ENCODE measurements at regions not wholly inside any gene's neighbourhood (a gene's known extent, or its start where the extent isn't known, plus 50 kb on each side); places are given as distances from the start of the nearest gene placed in this dataset.
A peak's percentile ranks its signal among the peaks of the same experiment; 100 is the strongest.

DNA sequence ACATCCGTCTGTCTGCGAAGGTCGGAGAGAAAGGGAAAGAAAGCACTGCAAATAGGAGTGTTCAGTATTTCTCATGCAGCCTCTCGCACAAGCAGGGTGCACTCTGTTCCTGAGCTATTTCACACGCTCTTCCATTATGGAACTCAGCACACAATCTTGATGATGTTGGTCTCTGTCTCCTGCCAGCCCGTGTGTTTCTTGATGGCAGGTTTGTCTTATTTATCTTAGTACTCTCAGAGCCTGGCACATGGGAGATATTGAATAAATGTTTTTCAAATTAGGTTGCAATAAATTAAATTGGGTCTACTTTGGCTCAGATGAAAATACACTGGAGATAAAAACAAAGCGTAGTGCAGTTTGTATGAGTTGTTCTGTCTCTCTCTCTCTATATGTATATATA, 134.9 kb upstream of the ETS2 start:
- 93% methylated on average over 6 of the region's 7 CpGs for WGBS
- H2BK5ac ChIP-seq (ENCODE audit: low read depth, low read length, poor library complexity, severe bottlenecking) = no peak overlapping the region

GRCh38 chr21:38671773-38672172, 134.0 kb upstream of the ETS2 start:
- Histone ChIP-seq H3K4me2 (ENCODE audit: low read length, poor library complexity, severe bottlenecking) (no peak overlapping the region), H3K14ac (ENCODE audit: low read length in 2 of 2) (no peak overlapping the region), H2AK5ac (ENCODE audit: low read length, severe bottlenecking) (no peak overlapping the region), H3K27ac (ENCODE audit: low read length, poor library complexity, severe bottlenecking) (no peak overlapping the region), H2BK15ac (ENCODE audit: low read depth, poor library complexity, severe bottlenecking) (no peak overlapping the region), H3K9me3 (ENCODE audit: control insufficient read depth, low read length) (no peaks in the 10 kb centered on the region), H2AFZ (ENCODE audit: low read depth, low read length) (no peak overlapping the region), H3K4me3 (ENCODE audit: insufficient read depth in 1 of 2, low read depth in 1 of 2, low read length in 2 of 2) (no peak overlapping the region), H2BK12ac (ENCODE audit: low read length in 2 of 2) (no peak overlapping the region), H3K27me3 (ENCODE audit: control insufficient read depth in 1 of 2, insufficient read depth in 1 of 2, low read length in 2 of 2) (peaks cover 16 to 17% of the 10 kb centered on the region in 2 experiments), H3K9ac (ENCODE audit: low read length) (no peak overlapping the region), H3K23ac (ENCODE audit: low read length in 2 of 2) (no peak overlapping the region), H3K4ac (ENCODE audit: low read depth in 1 of 2, low read length in 2 of 2) (no peak overlapping the region), H3K36me3 (ENCODE audit: control insufficient read depth in 1 of 2, insufficient read depth in 2 of 2, low read depth in 1 of 2, low read length in 2 of 2) (no peaks in the 10 kb centered on the region), H2BK5ac (ENCODE audit: low read depth, low read length, poor library complexity, severe bottlenecking) (no peak overlapping the region), H3K4me1 (ENCODE audit: control insufficient read depth, insufficient read depth, low read depth, low read length) (peaks cover 1% of the 10 kb centered on the region), H2BK120ac (ENCODE audit: low read depth, low read length) (no peak overlapping the region), H4K8ac (ENCODE audit: low read length) (no peak overlapping the region), H3K18ac (ENCODE audit: low read depth in 1 of 2, low read length in 2 of 2) (no peak overlapping the region), H3K79me1 (replicated peaks; ENCODE audit: low read length, poor library complexity, severe bottlenecking) (no peaks in the 10 kb centered on the region), H4K91ac (ENCODE audit: low read length) (no peak overlapping the region)
- no peak for DNase-seq
- 90% methylated on average over 3 of the region's 6 CpGs for WGBS

More for the DNA sequence above, 134.9 kb upstream of the ETS2 start:
- Histone ChIP-seq H3K4me3 (ENCODE audit: insufficient read depth in 1 of 2, low read depth in 1 of 2, low read length in 2 of 2) (no peak overlapping the region), H3K27ac (ENCODE audit: low read length, poor library complexity, severe bottlenecking) (no peak overlapping the region), H3K4me2 (ENCODE audit: low read length, poor library complexity, severe bottlenecking) (no peak overlapping the region), H3K36me3 (ENCODE audit: control insufficient read depth in 1 of 2, insufficient read depth in 2 of 2, low read depth in 1 of 2, low read length in 2 of 2) (no peaks in the 10 kb centered on the region), H3K9ac (ENCODE audit: low read length) (no peak overlapping the region), H2BK15ac (ENCODE audit: low read depth, poor library complexity, severe bottlenecking) (no peak overlapping the region), H2AK5ac (ENCODE audit: low read length, severe bottlenecking) (no peak overlapping the region), H3K9me3 (ENCODE audit: control insufficient read depth, low read length) (no peaks in the 10 kb centered on the region), H3K27me3 (ENCODE audit: control insufficient read depth in 1 of 2, insufficient read depth in 1 of 2, low read length in 2 of 2) (peaks cover 16 to 17% of the 10 kb centered on the region in 2 experiments), H4K91ac (ENCODE audit: low read length) (no peak overlapping the region), H2BK120ac (ENCODE audit: low read depth, low read length) (no peak overlapping the region), H3K4me1 (ENCODE audit: control insufficient read depth, insufficient read depth, low read depth, low read length) (peaks cover 1% of the 10 kb centered on the region), H3K14ac (ENCODE audit: low read length in 2 of 2) (no peak overlapping the region), H2AFZ (ENCODE audit: low read depth, low read length) (no peak overlapping the region), H3K23ac (ENCODE audit: low read length in 2 of 2) (no peak overlapping the region), H3K18ac (ENCODE audit: low read depth in 1 of 2, low read length in 2 of 2) (no peak overlapping the region), H2BK12ac (ENCODE audit: low read length in 2 of 2) (no peak overlapping the region), H4K8ac (ENCODE audit: low read length) (no peak overlapping the region), H3K4ac (ENCODE audit: low read depth in 1 of 2, low read length in 2 of 2) (no peak overlapping the region), H3K79me1 (replicated peaks; ENCODE audit: low read length, poor library complexity, severe bottlenecking) (no peaks in the 10 kb centered on the region)
- no peak for DNase-seq

DNA sequence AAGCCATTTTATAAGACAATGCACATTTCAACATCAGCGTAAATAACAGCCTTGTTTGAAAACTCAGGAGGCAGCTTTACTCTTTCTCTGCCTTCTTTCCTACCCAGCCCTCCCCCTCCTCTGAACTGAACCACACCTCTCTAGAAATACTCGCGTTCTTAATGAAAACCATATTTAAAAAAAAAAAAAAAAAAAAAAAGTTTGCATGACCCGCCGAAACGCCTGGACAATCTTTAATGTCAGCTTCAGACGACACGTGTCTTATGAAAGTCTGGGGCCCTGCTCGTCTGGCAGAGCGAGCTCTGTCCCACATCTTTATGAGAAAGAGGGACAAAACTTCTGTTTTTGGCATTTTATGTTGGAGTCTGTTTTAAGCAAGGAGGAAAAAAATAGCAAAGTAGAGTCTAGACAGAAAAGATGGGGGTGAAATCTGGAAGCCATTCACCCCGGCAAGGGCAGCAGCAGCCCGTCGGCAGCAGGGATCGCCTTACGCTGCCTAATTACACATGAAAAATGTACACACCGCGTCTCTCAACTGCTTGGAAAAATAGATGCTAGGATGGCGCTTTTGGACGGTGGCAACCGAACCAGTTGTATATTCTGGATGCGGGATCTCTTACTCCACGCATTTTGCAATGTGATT, 130.4 kb upstream of the ETS2 start:
- 90% methylated on average over 22 of the region's 22 CpGs for WGBS

GRCh38 chr21:38678827-38679226, 126.9 kb upstream of the ETS2 start:
- no peak overlapping the region for H2AFZ ChIP-seq (ENCODE audit: low read depth, low read length)
- peaks cover 2 to 8% of the 10 kb centered on the region in 2 experiments for H3K27me3 ChIP-seq (ENCODE audit: control insufficient read depth in 1 of 2, insufficient read depth in 1 of 2, low read length in 2 of 2)
- H3K27ac ChIP-seq (ENCODE audit: low read length, poor library complexity, severe bottlenecking) = no peak overlapping the region
- no peak overlapping the region for H2BK120ac ChIP-seq (ENCODE audit: low read depth, low read length)
- no peak overlapping the region for H3K4me2 ChIP-seq (ENCODE audit: low read length, poor library complexity, severe bottlenecking)
- no peak overlapping the region for H4K8ac ChIP-seq (ENCODE audit: low read length)
- H3K9ac ChIP-seq (ENCODE audit: low read length) = no peak overlapping the region
- H2AK5ac ChIP-seq (ENCODE audit: low read length, severe bottlenecking) = no peak overlapping the region
- H3K36me3 ChIP-seq (ENCODE audit: control insufficient read depth in 1 of 2, insufficient read depth in 2 of 2, low read depth in 1 of 2, low read length in 2 of 2) = no peaks in the 10 kb centered on the region
- no peak overlapping the region for H2BK15ac ChIP-seq (ENCODE audit: low read depth, poor library complexity, severe bottlenecking)
- no peak overlapping the region for H2BK5ac ChIP-seq (ENCODE audit: low read depth, low read length, poor library complexity, severe bottlenecking)
- H3K23ac ChIP-seq (ENCODE audit: low read length in 2 of 2) = no peak overlapping the region
- no peak overlapping the region for H4K91ac ChIP-seq (ENCODE audit: low read length)
- no peak for DNase-seq
- no peak overlapping the region for H3K14ac ChIP-seq (ENCODE audit: low read length in 2 of 2)
- H3K9me3 ChIP-seq (ENCODE audit: control insufficient read depth, low read length) = no peaks in the 10 kb centered on the region
- peaks cover 4% of the 10 kb centered on the region for H3K4me1 ChIP-seq (ENCODE audit: control insufficient read depth, insufficient read depth, low read depth, low read length)
- no peak overlapping the region for H3K18ac ChIP-seq (ENCODE audit: low read depth in 1 of 2, low read length in 2 of 2)
- H3K4ac ChIP-seq (ENCODE audit: low read depth in 1 of 2, low read length in 2 of 2) = no peak overlapping the region
- no peak overlapping the region for H3K4me3 ChIP-seq (ENCODE audit: insufficient read depth in 1 of 2, low read depth in 1 of 2, low read length in 2 of 2)
- no peaks in the 10 kb centered on the region for H3K79me1 ChIP-seq (replicated peaks; ENCODE audit: low read length, poor library complexity, severe bottlenecking)
- H2BK12ac ChIP-seq (ENCODE audit: low read length in 2 of 2) = no peak overlapping the region

More for the DNA sequence above, 130.4 kb upstream of the ETS2 start:
- Histone ChIP-seq H3K23ac (ENCODE audit: low read length in 2 of 2) (no peak overlapping the region), H4K91ac (ENCODE audit: low read length) (no peak overlapping the region), H3K9ac (ENCODE audit: low read length) (peak overlapping the region; percentile 39), H3K9me3 (ENCODE audit: control insufficient read depth, low read length) (no peaks in the 10 kb centered on the region), H3K27me3 (ENCODE audit: control insufficient read depth in 1 of 2, insufficient read depth in 1 of 2, low read length in 2 of 2) (peaks cover 2 to 3% of the 10 kb centered on the region in 2 experiments), H2BK12ac (ENCODE audit: low read length in 2 of 2) (no peak overlapping the region), H3K79me1 (replicated peaks; ENCODE audit: low read length, poor library complexity, severe bottlenecking) (no peaks in the 10 kb centered on the region), H2BK15ac (ENCODE audit: low read depth, poor library complexity, severe bottlenecking) (no peak overlapping the region), H2AK5ac (ENCODE audit: low read length, severe bottlenecking) (no peak overlapping the region), H3K4me3 (ENCODE audit: insufficient read depth in 1 of 2, low read depth in 1 of 2, low read length in 2 of 2) (no peak overlapping the region), H3K18ac (ENCODE audit: low read depth in 1 of 2, low read length in 2 of 2) (no peak overlapping the region), H2AFZ (ENCODE audit: low read depth, low read length) (no peak overlapping the region), H4K8ac (ENCODE audit: low read length) (no peak overlapping the region), H2BK120ac (ENCODE audit: low read depth, low read length) (no peak overlapping the region), H3K36me3 (ENCODE audit: control insufficient read depth in 1 of 2, insufficient read depth in 2 of 2, low read depth in 1 of 2, low read length in 2 of 2) (no peaks in the 10 kb centered on the region), H3K4me1 (ENCODE audit: control insufficient read depth, insufficient read depth, low read depth, low read length) (peaks cover 2% of the 10 kb centered on the region), H3K14ac (ENCODE audit: low read length in 2 of 2) (no peak overlapping the region), H3K27ac (ENCODE audit: low read length, poor library complexity, severe bottlenecking) (no peak overlapping the region), H3K4ac (ENCODE audit: low read depth in 1 of 2, low read length in 2 of 2) (no peak overlapping the region), H3K4me2 (ENCODE audit: low read length, poor library complexity, severe bottlenecking) (peak overlapping the region; percentile 11), H2BK5ac (ENCODE audit: low read depth, low read length, poor library complexity, severe bottlenecking) (no peak overlapping the region)
- no peak for DNase-seq

All from mesenchymal stem cell (in vitro differentiated cells and primary cell).